GM19372 (cell line): ENCODE measurements at regions not wholly inside any gene's neighbourhood (a gene's known extent, or its start where the extent isn't known, plus 50 kb on each side); places are given as distances from the start of the nearest gene placed in this dataset.

Experiments
- ATAC-seq: cut with Tn5 transposase; IDR thresholded peaks from one replicate; pipeline ENCODE4 v1.9.1; 2021; ENCODE audit warnings: mild to moderate bottlenecking, low read depth, moderate library complexity; ENCODE audit not compliant: unreplicated experiment

DNA sequence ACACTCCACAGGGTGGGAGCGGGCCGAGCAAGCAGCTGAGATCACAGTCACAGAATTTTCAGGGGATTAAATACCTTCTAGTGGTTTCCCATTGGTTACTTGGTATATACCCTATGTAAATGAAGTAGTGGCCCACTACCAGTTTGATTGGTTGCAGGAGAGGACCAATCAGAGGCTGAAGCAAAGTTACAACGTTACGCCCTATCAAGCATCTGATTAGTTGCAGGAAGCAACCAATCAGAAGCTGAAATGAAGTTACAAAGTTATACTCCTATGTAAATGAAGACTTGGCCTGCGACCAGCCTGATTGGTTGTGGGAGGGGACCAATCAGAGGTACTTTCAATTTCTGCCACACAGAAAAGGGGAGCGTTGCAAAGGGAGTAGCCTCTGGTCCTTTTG lies 474.0 kb downstream of the COG6 start:
- no peak for ATAC-seq

DNA sequence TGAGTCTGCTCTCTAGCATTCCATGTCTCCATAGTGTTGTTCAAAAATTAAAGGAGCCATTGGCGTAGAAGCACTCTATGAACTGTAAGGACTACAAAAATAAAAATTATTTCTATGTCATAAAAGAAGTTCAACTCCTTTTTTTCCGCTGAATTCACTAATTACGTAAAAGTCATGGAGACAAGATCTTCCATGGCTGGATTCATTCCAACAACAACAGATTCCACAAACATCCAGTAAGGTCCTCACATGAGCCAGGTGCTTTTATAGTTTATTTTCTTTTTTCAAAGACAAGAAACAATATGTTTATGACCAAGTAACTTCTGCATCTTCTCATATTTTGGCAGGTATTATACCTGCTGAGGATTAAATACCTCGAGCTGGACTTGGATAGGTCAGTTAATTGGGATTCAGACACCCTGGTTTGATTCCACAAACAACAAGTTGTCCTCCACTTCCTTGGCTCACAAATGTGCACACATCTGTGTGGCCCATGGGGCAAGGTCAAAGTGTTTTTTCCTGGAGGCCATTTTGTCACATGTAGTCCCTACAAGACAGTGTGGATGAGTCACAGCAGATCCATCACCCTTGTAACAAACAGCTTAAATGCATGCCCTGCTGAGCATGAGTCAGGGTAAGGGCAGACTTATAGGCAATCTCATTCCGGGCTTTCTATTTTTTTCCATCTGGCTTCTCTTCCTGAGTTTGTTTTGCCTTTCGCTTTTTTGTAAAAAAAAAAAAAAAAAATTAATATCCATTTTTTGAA lies 475.6 kb downstream of the COG6 start:
- no peak for ATAC-seq

DNA sequence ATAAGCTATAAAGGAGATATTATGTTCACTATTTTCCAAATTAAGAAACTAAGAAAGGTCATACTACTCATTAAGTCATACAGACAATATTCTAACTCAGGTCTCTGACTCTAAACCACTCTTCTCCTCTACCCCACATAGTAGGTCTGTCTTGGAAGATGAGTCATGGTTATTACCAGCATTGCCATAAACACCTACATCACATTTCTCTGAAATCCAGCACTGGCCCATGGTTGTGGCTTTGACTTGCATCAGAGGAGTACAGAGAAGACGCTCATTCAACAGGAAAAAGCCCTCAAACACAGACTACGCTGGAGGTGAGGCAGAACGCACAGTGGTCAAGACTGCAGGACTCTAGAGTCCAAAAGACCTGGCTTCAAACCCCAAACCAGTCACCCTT lies 476.8 kb downstream of the COG6 start:
- ATAC-seq, result no peak

DNA sequence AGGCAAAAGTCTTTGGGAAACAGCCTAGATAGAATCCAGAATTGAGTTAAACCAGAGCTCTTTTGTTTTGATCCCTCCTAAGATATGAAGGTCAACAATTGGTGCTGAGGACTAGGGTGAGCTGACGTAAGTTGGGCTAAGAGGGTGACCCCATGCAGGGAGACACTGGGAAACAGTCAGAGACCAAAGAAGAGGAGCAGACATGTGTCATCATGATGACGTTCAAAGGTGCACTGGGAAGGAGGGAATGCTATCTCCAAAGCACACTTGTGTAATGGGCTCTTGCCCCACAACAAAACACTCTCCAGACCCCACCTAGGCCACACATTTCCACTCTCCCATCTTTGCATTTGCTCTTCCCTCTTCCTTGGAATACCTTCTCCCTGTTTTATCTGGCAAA lies 481.4 kb downstream of the COG6 start:
- ATAC-seq, result no peak

DNA sequence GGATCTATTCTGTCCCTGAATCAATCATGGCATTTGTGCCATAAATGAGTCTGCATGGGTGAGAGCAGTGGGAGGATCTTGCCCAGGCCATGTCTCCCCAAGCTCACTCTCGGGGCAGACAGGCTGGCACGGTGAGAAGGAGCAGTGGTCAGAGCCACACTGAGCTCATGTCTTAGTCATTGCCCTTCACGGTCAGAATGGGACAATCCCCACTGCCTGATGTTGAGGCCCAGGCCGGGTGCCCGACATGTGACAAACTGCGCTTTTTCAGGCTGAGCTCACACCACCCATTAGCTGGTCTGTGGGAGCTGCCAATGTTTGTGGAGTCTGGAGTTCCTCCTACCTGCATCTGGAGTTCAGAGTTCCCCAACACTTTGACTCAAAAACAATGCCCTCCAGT lies 481.9 kb downstream of the COG6 start:
- ATAC-seq, result no peak

DNA sequence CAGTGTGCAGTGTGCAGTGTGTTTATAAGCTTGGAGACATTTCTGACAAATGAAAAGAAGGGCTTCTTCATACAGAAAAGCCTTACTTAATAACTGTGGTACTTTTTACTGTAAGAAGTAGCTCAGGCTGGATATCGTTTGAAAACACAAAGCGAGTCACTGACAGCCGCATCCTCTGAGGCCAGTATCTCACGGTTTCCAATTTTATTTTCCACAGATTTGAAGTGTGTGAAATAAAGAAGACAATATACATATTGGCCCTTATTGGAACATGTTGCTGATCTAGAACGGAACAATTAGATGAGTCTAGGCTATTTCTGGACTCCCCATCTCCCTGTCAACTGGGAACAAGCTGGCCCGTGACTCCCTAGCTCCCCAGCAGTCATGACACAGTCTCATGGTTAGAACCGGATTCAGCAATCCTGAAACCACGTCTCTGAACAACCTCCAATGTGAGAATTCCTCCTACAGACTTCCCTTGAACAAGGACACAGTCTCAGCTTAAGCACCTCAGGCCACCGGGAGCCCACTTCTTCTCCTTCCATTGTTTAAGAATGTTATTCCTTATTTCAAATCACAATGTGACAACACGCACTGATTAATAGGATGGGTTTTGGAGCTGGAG lies 484.5 kb downstream of the COG6 start:
- no peak for ATAC-seq

DNA sequence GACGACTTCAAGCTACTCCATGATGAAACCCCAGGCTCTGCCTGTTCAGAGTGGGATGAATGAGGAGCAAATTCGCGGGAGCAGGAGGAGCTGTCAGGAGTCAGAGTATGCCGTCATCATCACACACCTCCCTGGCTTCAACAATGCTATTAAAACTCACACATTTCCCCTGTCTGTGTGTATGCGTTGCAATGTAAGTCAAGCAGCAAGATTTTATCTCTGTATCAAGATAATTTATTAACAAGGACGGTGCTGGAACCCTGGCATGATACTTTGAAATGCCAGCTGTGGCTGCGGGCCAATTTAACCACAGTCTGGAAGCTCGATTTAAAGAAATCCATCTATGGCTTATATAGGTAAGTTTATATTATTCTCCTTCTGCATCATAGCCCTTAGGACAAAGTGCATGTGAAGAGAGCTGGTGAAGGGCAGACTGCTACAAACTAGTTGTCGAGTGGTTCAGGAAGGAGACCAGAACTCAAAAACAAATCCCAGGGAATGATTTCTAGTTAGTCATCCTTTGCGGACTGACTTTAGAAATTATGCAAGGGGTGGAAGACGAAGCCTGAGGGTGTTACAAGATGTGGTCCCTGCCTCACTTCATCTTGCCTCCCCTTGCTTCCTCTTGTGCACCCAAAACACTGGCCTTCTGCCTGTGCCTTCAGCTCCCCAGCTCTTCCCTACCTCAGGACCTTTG lies 486.5 kb downstream of the COG6 start:
- no peak for ATAC-seq

DNA sequence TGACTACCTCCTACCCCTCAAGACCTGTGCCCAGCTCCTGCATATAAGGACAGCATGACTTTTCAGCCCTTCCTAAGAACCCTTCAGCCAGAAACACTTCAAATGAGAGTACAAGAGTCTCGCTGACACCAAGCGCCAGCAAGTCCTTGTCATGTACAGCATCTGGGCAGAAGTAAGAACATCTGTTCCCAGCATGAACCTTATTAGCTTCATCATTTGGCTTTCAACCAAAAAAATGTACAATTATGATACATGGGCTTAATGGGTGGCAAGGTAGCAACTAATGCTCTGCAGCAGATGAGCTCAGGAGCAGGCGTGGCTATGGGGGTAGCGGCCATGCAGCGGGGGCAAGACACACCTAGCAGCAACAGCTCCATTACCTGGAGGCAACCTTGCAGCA lies 487.6 kb downstream of the COG6 start:
- no peak for ATAC-seq

DNA sequence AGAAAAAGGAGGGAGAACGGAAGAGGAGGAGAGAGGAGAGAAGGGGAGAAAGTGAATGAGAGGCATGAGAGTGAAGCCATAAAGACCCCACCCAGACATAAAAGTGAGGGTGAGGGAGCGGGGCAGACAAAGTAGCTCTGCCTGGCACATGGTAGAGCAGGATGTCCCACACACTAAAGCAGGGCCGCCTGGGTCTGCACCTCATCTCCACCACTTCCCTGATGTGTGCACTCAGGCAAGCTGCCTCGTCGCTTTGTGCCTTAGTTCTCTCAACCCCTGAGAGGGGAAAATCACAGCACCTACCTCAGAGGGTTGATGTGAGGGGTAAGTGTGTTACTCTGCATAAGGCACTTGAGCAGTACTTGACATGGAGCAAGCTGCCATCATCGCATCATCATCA lies 488.1 kb downstream of the COG6 start:
- no peak for ATAC-seq

DNA sequence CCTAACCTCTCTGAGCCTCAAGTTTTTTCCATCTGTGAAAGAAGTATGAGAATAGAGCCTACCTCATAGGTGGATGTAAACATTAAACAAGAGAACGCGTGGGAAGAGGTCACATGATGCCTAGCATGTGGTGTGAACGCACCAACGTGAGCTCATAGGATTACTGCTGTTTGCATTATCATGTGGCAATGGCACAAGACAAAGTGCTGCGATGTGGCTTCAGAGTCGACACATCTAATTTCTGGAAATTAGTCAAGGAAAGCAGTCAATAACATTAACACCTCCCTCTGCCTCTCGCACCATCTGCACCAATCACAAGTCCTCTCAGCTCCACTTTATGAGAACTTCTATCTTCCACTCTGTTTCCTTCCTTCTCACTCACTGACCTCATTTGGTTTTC lies 489.7 kb downstream of the COG6 start:
- ATAC-seq, result no peak

DNA sequence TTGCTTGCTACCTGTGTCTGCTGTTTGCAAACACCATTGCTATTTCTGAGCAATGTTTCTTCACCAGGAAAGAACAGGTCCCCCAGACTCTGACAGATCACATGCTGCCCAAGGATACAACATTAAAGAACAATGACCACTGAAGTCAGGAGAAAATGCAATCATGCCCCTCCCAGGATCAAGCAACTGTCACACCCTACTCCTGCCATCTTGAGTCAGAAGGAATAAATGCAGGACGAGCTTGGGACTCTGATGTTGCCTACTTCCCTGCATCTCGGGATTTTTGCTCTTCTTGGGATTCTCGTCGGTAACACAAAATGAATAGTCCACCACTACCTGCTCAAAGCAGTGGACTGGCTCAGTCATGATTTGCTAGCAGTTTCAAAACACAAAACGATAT lies 490.6 kb downstream of the COG6 start:
- ATAC-seq, result no peak

DNA sequence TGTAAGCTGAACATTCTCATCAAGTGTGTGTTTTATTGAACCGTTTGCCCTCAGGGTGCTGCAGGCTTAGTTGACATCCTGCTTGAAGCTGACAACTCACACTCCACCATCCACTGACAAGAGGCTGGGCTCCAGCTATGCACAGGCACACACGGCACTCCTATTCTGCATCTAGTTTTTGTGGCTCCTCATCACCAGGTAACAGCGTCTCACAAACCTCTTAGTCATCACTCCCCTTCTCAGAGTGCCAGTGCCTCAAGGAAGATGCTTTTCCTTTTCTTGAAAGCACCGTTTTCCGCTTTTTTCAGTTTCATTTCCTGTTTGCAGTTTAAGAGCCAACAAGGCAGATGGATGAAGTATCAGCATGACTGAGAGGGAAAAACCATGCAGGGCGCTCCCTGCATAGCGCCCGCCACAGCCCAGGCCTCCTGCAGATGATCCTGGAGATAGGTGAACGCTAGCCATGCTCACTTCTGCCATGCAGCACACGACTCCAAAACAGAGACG lies 491.2 kb downstream of the COG6 start:
- no peak for ATAC-seq

DNA sequence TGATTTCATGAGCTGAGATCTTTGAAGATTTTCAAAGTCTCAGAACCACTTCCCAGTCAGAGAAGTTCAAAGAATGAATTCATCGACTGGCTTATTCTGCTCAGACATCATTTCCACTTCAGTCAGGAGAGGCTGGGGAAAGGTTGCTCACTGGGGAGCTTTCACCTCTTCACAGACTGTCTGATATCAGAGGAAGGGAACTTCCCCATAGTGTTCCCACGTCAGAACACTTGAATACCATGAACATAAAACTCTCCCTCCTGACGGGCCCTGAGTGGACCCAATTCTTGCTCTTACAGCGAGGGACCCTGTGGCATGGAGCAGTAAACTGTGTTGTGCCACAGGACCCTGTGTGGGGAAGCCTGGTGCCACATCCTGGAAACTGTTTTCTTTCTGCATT lies 492.6 kb downstream of the COG6 start:
- no peak for ATAC-seq

DNA sequence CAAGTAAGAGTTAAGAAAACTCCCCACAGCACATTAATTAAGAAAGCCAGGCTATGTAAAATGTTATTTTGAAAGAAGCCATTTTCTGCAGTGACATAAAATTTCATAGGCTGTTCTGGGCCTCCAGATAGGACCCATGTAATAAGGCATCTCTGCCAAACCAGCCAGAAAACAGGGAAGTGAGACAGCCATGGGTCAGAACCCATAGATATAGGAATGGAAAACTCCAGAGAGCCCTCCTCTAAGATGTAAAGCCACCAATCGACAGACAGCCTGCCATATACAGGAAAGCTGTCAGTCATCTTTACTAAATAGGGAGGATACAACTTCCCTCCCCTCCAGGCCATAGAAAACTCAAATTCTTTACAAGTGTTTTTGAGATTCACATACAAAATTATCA lies 493.3 kb downstream of the COG6 start:
- ATAC-seq, result no peak

DNA sequence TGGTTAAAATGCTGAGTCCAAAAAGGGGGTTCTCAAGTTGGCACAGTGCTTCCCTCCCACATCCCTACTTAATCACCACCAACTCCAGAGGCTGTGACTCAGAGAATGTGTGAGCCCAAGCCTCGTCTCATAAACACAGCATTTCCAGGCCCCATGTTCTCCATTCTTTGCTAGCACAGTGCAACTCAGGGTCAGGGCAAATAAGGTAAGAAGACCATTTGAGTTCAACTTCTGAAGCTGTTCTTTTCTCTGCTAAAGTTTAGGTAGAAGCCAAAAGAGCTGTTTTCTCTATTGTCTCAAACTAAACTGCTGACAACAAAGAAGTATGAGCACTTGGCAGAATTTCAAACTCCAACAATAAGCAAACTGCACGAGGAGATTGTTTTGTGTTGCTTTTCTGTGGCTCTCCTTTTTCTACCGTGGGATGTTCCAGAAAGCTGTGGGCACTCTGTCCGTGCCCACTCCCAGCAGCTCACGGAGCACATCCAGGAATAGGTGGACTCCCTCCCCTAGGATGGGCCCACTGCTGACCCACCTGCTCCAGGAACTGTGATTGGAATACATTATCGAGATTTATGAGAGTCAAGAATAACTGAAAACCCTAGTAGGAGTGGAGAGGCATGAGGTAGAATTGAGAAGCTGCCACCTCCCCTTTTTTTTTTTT lies 494.3 kb downstream of the COG6 start:
- no peak for ATAC-seq

DNA sequence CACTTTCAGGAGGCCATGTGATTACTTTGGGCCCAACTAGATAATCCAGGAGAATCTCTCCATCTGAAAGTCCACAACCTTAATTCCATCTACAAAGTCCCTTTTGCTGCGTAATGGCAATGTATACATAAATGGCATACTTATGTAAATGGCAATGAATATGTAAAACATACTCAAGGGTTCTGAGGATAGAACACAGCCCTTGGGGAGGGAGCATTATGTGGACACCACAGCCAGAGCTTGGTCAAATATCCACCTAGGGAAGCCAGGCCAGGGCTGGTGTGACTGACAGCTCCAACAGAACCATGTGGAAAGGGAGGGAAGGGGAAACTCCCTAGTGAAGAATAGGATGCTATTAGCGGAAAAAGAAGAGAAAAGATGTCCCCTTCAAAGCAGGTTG lies 496.2 kb downstream of the COG6 start:
- ATAC-seq, result no peak

DNA sequence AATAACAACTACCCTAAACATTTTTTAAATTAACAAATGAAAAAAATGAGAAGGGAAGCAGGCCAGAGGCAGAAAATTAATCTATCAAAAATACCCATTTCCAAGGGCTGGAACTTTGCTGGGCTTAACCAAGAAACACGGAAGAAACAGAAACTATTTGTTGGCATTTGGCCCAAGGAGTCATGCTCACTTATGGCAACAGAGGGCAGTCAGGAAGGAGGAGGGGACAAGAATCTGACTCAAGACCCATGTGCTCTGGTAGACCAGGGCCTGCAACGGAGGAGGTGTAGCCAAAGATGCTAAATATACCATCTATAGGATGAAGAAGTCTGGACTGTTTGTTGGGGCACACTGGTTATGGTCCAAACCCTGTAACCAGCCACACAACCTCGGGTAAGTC lies 496.7 kb downstream of the COG6 start:
- no peak for ATAC-seq

DNA sequence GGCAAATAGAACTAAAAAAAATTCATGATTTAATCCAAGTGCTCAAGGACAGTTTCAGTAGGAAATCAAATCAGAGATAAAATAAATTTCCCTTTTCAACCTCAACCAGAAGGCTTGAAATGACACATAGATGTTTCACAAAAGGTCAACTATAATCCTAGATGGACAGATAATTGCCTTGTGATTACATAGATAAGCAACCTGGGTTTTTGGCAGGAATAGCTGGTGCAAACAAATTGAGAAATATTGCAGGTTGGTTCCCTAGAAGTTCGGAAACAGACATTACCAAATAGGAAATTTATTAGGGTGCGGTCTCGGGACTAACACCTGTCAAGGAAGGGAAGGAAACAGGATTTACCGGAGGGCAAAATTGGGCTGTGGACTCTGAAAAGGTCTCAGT lies 497.5 kb downstream of the COG6 start:
- ATAC-seq, result no peak

DNA sequence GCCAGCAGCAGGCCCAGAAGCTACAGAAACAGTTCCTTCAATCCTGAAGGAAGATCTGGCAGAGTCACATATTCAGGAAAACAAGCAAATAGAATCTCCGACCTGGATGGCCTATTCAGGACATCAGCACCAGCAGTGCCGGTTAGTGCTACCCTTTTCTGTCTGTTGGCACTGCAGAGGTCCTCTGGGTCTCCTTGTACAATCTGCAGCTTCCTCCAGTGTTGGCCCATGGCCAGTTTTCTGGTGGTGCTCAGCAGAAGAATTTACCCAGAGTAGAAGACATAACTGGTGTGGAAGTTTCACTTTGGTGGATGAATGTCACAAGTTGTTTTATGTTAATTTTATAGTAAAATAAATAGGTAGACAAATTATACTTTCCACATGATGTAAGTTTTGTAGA lies 498.1 kb downstream of the COG6 start:
- no peak for ATAC-seq

DNA sequence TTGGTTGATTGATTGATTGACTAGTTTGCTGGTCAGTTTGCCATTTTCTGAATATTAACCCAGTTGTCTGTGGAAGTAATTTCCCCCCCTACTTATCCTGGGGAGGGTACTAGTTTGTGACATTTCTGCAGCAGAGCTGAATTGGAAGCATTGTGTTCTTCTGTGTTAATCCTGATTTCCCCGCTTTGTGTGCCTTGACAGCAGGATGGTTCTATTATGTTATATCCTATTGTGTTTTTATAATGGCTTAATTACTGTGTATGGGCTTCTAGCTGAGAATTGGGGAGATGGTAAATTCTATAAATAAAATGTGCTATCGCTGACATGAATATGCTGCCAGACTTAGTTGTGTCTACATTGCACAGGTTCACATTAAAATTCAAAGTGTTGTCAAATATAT lies 499.7 kb downstream of the COG6 start:
- ATAC-seq, result no peak

DNA sequence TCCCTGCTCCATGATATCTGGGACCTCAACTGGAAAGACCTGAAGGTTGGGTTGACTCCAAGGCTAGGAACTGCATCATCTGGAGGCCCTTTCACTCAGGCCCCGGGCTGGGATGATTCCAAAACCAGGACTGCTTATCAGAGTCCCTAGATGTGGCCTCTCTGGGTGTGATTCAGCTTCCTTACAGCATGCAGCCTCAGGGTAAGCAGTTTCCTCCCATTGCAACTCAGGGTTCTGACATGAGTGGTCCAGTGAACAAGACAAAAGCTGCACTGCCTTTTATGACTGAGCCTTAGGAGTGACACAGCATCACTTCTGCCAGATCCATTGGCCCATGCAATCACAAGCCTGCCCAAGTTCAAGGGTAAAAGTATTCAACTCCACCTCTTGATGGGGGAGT lies 502.8 kb downstream of the COG6 start:
- no peak for ATAC-seq
